DMS 273 (cell line): ENCODE measurements at regions not wholly inside any gene's neighbourhood (a gene's known extent, or its start where the extent isn't known, plus 50 kb on each side); places are given as distances from the start of the nearest gene placed in this dataset.
"Not testable (repeated sequence)": the region's sequence is repeated elsewhere in the genome, so short reads cannot be mapped to it uniquely, and the experiment has no call there.

ENCODE experiments used
- DNase-seq: peaks from one replicate; lab custom pipeline; 2025; ENCODE audit not compliant: unreplicated experiment; lab: John Stamatoyannopoulos, UW

DNA sequence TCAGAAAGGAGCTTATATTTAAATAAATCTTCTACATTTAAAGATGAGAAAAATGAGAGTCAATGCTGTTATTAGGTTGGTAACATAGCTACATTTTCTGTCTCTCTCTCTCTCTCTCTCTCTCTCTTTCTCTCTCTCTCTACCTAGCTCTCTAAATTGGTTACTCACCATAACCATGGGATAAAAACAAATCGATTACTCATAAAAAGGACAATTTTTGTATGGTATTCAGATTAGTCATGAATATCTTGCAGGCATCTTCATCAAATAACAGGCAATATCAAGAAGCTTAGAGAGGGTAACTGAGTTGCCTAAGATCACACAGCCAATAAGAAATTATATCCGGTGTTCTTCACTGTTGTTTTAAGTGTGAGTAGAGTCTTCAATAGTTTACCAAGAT is 81.8 kb upstream of the ALCAM start:
- DNase-seq = no peak

DNA sequence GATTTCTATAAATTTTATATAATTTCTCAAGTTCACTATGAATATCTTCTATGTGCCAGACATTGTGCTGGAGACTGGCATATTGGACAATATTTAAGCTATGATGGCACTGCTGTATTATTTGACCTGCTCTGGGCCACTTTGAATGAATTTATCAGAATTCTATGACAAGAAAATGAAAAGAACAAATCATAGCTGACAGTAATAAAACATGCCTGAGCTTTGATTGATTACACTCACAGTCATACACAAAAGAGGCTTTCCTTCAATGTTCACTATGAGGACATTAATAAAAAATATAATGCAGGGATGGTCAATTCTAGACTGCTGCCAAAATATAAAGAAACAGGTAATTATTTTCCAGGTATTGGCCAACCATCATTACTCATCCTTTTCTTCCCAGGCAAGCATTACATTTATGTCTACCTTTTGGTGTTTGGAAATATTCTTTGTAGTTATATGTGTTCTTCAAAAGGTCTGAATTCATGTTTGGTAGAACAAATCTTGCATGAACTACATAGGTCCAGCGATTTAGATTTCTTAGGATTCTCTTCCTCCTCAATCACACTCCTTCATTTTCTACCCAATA is 81.0 kb upstream of the ALCAM start:
- DNase-seq = no peak

DNA sequence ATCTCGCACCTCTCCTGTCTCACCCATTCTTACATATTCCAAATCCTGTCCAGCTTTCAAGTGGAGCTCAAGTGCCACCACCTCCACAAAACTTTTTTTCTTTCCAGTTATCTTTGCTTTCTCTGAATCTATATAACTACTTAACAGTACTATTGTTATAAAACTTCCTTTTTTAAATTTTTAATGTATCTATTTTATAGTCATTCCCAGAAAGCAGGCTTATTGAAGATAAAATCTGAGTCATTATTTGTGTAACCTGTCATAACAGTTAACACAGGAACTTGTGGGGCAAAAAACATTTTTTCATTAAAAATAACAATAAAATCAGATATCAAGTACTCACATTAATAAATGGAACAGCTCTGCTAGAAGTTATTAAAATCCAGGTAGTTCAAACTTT is 73.3 kb upstream of the ALCAM start:
- no peak for DNase-seq

DNA sequence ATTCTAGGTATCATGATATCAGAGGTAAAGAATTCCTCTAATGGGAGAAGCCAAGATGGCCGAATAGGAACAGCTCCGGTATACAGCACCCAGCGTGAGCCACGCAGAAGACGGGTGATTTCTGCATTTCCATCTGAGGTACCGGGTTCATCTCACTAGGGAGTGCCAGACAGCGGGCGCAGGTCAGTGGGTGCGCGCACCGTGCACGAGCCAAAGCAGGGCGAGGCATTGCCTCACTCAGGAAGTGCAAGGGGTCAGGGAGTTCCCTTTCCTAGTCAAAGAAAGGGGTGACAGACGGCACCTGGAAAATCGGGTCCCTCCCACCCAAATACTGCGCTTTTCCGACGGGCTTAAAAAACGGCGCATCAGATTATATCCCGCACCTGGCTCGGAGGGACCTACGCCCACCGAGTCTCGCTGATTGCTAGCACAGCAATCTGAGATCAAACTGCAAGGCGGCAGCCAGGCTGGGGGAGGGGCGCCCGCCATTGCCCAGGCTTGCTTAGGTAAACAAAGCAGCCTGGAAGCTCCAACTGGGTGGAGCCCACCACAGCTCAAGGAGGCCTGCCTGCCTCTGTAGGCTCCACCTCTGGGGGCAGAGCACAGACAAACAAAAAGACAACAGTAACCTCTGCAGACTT is 70.4 kb upstream of the ALCAM start:
- DNase-seq = not testable (repeated sequence)

DNA sequence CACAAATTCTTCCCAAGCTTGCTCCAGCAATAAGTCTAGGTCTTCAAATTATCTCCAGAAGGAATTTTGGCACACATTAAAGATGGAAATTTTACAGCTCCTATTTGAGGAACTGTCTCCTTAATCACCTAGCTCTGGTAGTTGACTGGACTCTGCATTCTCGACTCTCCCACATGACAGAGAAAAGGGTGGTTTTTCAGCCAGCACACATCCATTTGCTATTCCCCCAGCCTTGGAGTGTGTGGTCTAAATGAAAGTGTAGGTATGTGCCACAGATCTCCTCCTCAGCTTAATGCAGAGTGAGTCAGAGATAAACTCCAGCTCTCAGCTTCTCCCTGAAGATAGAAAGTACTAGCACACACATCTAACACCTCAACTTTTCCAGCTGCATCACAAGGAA is 62.2 kb upstream of the ALCAM start:
- DNase-seq = no peak

DNA sequence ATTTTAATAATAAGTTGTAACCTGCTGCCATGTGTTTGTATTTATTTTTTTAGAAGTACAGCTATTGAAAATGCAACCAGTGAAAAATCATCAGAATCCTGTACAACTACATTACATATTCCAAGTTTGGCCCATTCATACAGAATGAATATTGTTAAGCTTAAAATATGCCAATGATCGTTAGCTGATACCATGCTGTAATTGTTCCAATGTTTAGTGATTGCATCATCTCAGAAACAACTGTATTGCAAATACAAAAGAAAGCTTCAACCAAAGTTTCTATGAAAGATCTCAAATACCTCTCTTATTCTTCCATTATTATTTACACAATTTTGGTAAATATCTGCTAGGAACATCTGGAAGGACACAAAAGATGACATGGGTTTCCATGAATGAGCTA is 51.6 kb upstream of the ALCAM start:
- DNase-seq = no peak

DNA sequence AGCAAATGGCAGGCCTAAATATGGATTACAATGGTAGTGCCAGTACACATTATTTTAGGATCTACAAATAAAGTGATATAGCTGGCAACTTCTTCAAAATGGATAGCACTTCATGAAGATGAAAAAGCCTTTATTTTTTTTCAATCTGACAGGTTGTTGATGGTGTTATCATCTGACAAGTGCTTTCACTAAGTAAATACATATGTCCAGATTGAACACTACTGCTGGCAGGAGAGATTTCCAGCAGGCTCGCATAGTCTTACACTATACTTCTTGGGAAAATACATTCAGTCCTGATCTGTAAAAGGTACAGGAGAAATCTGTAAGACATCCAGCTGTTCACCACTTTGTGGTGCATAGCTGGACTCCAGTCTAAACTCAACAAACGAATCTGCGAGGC is 50.9 kb upstream of the ALCAM start:
- no peak for DNase-seq

DNA sequence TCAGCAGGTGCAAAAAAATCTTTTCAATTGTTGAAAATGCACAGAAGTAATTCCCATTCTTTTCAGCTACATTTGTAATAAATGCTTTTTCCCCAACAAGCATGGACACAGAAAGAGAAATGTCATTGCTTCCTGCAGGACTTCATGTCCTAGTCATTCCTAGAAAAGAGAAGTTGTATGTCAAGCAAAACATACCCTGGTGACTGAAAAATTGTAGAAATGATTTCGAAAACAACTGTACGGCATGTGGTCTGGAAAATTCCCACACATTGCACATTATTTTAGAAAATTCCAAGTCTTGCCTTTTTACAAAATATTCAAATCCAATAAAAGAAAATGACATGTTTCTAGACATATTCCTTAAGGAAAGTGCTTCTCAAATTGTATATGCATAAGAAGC is 50.4 kb upstream of the ALCAM start:
- no peak for DNase-seq
